Coronary artery (tissue), 2 donors: ENCODE measurements at regions not wholly inside any gene's neighbourhood (a gene's known extent, or its start where the extent isn't known, plus 50 kb on each side); places are given as distances from the start of the nearest gene placed in this dataset.
A peak's percentile ranks its signal among the peaks of the same experiment; 100 is the strongest.
"Not testable (repeated sequence)": the region's sequence is repeated elsewhere in the genome, so short reads cannot be mapped to it uniquely, and the experiment has no call there.

ENCODE experiments used
- DNase-seq: peaks from one replicate; pipeline ENCODE4 v3.0.0-alpha.2; 2017; ENCODE audit warnings: low spot score
- H3K27ac ChIP-seq, 2 donors: fragments of 200-600 bp; sonication (generic); one replicate each; pipeline ENCODE4 v1.5.1; 2016 to 2019
- H3K4me3 ChIP-seq: fragments of 200-600 bp; sonication (generic); 2 replicates; pipeline ENCODE4 v1.5.1; 2016; ENCODE audit warnings: mild to moderate bottlenecking, moderate library complexity
- TF ChIP-seq, protein P1 (sequence below): fragments of 200-600 bp; sonication (generic); IDR thresholded peaks from one replicate; pipeline ENCODE4 v1.5.1; 2019; ENCODE audit warnings: antibody characterized with exemption

DNA sequence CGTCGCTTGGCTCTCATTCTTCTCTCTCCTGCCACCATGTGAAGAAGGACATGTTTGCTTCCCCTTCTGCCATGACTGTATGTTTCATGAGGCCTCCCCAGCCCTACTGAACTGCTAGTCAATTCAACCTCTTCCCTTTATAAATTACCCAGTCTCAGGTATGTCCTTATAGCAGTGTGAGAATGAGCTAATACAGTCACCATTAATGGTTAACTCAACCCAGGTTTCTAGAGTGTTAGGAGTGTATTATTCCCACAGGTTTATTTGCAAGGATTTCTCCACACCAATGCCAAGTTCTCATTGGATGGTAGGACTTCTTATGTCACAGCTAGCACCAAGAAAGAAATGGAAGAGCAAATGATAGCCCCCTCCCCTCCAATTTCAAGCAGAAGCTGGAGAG, 71.9 kb downstream of the DYNAP start:
- no peak overlapping the region for H3K27ac ChIP-seq
- TF ChIP-seq, protein P1, sequence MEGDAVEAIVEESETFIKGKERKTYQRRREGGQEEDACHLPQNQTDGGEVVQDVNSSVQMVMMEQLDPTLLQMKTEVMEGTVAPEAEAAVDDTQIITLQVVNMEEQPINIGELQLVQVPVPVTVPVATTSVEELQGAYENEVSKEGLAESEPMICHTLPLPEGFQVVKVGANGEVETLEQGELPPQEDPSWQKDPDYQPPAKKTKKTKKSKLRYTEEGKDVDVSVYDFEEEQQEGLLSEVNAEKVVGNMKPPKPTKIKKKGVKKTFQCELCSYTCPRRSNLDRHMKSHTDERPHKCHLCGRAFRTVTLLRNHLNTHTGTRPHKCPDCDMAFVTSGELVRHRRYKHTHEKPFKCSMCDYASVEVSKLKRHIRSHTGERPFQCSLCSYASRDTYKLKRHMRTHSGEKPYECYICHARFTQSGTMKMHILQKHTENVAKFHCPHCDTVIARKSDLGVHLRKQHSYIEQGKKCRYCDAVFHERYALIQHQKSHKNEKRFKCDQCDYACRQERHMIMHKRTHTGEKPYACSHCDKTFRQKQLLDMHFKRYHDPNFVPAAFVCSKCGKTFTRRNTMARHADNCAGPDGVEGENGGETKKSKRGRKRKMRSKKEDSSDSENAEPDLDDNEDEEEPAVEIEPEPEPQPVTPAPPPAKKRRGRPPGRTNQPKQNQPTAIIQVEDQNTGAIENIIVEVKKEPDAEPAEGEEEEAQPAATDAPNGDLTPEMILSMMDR = no peak
- H3K4me3 ChIP-seq = no peak overlapping the region
- no peak for DNase-seq

DNA sequence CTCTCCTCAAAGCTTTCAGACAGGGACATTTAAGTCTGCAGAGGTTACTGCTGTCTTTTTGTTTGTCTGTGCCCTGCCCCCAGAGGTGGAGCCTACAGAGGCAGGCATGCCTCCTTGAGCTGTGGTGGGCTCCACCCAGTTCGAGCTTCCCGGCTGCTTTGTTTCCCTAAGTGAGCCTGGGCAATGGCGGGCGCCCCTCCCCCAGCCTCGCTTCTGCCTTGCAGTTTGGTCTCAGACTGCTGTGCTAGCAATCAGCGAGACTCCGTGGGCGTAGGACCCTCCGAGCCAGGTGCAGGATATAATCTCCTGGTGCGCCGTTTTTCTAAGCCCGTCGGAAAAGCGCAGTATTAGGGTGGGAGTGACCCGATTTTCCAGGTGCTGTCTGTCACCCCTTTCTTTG, 78.7 kb downstream of the DYNAP start:
- H3K4me3 ChIP-seq, DNase-seq, H3K27ac ChIP-seq: not testable (repeated sequence)

GRCh38 chr18:54671291-54671881, 80.3 kb downstream of the DYNAP start:
- Histone ChIP-seq H3K4me3 (no peak overlapping the region), H3K27ac (no peak overlapping the region)
- no peak for DNase-seq
- TF ChIP-seq, protein P1 = peak; percentile 11

DNA sequence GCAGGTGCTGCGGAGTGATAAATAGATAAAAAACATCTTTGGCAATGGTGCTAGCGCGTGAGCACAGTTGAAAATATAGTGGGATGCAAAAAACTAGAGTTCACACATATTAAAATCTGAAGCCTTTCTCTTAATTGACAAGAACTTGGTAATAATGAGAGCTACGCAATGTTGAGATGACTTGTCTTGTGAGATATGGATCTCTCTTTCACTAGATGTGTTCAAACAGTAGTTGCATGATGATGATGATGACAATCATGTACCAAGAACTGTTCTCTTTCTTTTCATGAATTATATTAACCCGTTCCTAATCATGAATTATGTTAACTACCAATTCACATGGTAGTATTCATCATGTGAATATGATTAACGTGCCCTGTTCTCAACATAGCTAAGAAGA, 81.1 kb downstream of the DYNAP start:
- Histone ChIP-seq H3K4me3 (no peak overlapping the region), H3K27ac (no peak overlapping the region)
- no peak for DNase-seq
- TF ChIP-seq, protein P1 = no peak

DNA sequence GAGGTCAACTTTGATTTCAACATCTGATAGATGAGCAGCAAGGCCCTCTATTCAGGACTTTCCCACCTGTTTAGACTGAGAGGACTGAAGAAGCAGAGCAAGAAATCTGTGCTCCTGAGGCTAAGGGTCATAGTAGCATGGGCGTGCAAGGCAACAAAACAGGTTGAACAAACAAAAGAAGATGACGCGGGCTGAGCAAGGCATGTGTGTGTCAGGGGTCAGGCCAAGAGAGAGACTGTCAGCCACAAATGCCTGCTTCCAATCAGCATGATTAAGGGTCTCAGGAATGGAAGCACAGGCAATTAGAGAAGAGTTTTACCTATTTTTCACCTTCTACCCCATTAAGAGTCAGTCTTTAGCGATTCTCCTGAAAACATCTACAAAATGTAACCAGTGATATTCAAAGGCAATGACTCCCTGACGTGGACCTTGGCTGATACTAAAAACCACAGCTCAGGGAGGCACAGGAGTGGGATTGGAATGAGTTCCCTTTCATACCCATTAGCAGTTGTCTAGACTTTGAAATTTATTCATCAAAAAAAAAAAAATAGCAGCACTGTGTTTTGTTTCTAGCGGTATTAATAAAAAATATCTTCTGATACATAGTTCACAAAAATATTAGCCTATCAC, 81.9 kb downstream of the DYNAP start:
- Histone ChIP-seq H3K4me3 (no peak overlapping the region), H3K27ac (no peak overlapping the region)
- no peak for DNase-seq
- TF ChIP-seq, protein P1 = no peak

GRCh38 chr18:54673936-54674335, 82.9 kb downstream of the DYNAP start:
- no peak for DNase-seq
- no peak overlapping the region for H3K4me3 ChIP-seq
- H3K27ac ChIP-seq = no peak overlapping the region
- TF ChIP-seq, protein P1 = no peak

GRCh38 chr18:54675076-54675475, 84.0 kb downstream of the DYNAP start:
- DNase-seq = no peak
- Histone ChIP-seq H3K27ac (no peak overlapping the region), H3K4me3 (no peak overlapping the region)
- TF ChIP-seq, protein P1 = no peak
